Gastroesophageal sphincter (tissue), 3 donors: ENCODE measurements at regions not wholly inside any gene's neighbourhood (a gene's known extent, or its start where the extent isn't known, plus 50 kb on each side); places are given as distances from the start of the nearest gene placed in this dataset.

Experiments used
- CTCF ChIP-seq, 4 experiments: fragments of 200-600 bp in 2 of 4; fragments of 450-650 bp in 2 of 4; sonication (generic) in 1 of 4; IDR thresholded peaks; one replicate each; pipeline ENCODE4 v1.5.1; 2017 to 2019; ENCODE audit warnings: antibody characterized with exemption in 4 of 4, mild to moderate bottlenecking in 2 of 4, moderate library complexity in 2 of 4
- EP300 ChIP-seq: sonication (generic); formaldehyde crosslinking; IDR thresholded peaks from one replicate; pipeline ENCODE4 v1.6.1; 2017; ENCODE audit warnings: antibody characterized with exemption, mild to moderate bottlenecking
- POLR2A ChIP-seq, 2 donors: fragments of 450-650 bp; IDR thresholded peaks; one replicate each; pipeline ENCODE4 v1.6.1; 2017; ENCODE audit warnings: antibody characterized with exemption in 2 of 2, mild to moderate bottlenecking in 2 of 2, moderate library complexity in 1 of 2
- POLR2AphosphoS5 ChIP-seq: sonication (generic); formaldehyde crosslinking; IDR thresholded peaks from one replicate; pipeline ENCODE4 v1.6.1; 2017; ENCODE audit warnings: antibody characterized with exemption

- no peak for TF ChIP-seq CTCF (IDR thresholded peaks at IDR 0.05)
- no peak for TF ChIP-seq POLR2AphosphoS5
- no peak for TF ChIP-seq POLR2A (IDR thresholded peaks at IDR 0.05)
- TF ChIP-seq EP300: no peak
Observed at GRCh38 chr1:105343317-105343716, 1593.6 kb downstream of the AMY1C start.
